H1 (cell line): ENCODE measurements at regions not wholly inside any gene's neighbourhood (a gene's known extent, or its start where the extent isn't known, plus 50 kb on each side); places are given as distances from the start of the nearest gene placed in this dataset.

Source experiments
- PHF8 ChIP-seq: fragments of 200-600 bp; sonication (generic); conservative IDR thresholded peaks from 2 replicates; pipeline ENCODE4 v1.7.1; 2012; ENCODE audit warnings: low read depth, mild to moderate bottlenecking, inconsistent platforms, low read length, moderate library complexity
- SAP30 ChIP-seq: fragments of 300-600 bp; sonication (generic); IDR thresholded peaks from 2 replicates; pipeline ENCODE4 v1.7.1; 2012; ENCODE audit warnings: low read length, moderate library complexity, mild to moderate bottlenecking, inconsistent platforms; ENCODE audit not compliant: insufficient read depth, insufficient replicate concordance
- SIN3A ChIP-seq, 2 experiments: IDR thresholded peaks in 1 of 2; conservative IDR thresholded peaks in 1 of 2; 2 replicates each; pipeline ENCODE4 v1.6.1; 2011 to 2012; ENCODE audit warnings: low read length in 2 of 2, improper control_type of control experiment in 1 of 2, low read depth in 1 of 2, mild to moderate bottlenecking in 1 of 2
- TAF1 ChIP-seq: IDR thresholded peaks from 2 replicates; pipeline ENCODE4 v1.6.1; 2011; ENCODE audit warnings: mild to moderate bottlenecking, low read depth, low read length
- USF2 ChIP-seq: IDR thresholded peaks from 2 replicates; pipeline ENCODE4 v1.6.1; 2011; ENCODE audit warnings: low read length, improper control_type of control experiment

GRCh38 chr5:67997892-67998457 lies 217.6 kb upstream of the PIK3R1 start (continued):
- no peak for TF ChIP-seq SIN3A (conservative IDR thresholded peaks at IDR 0.05 in 1 of 2, IDR thresholded peaks at IDR 0.05 in 1 of 2; ENCODE audit: low read depth in 1 of 2, low read length in 2 of 2)
- TF ChIP-seq TAF1, result no peak
- no peak for TF ChIP-seq SAP30
- no peak for TF ChIP-seq USF2
- TF ChIP-seq PHF8, result no peak
